HFFc6 (cell line): ENCODE measurements at regions not wholly inside any gene's neighbourhood (a gene's known extent, or its start where the extent isn't known, plus 50 kb on each side); places are given as distances from the start of the nearest gene placed in this dataset.

ENCODE experiments used
- DNase-seq: peaks from one replicate; pipeline ENCODE4 v3.0.0-alpha.2; 2018
- H3K27ac Mint-ChIP-seq: 2 replicates; pipeline ENCODE4 v1.8.0; 2020; ENCODE audit warnings: mild to moderate bottlenecking, mixed read lengths
- H3K27me3 Mint-ChIP-seq: 2 replicates; pipeline ENCODE4 v1.8.0; 2021; ENCODE audit warnings: mild to moderate bottlenecking, moderate library complexity, mixed read lengths; ENCODE audit not compliant: insufficient read depth
- H3K36me3 Mint-ChIP-seq: 2 replicates; pipeline ENCODE4 v1.8.0; 2021; ENCODE audit warnings: low read depth, mixed read lengths
- H3K4me1 Mint-ChIP-seq: 2 replicates; pipeline ENCODE4 v1.8.0; 2020; ENCODE audit warnings: low read depth, mixed read lengths
- H3K4me3 Mint-ChIP-seq: 2 replicates; pipeline ENCODE4 v1.8.0; 2020; ENCODE audit warnings: mild to moderate bottlenecking, moderate library complexity, mixed read lengths
- H3K9me3 Mint-ChIP-seq: 2 replicates; pipeline ENCODE4 v1.8.0; 2020; ENCODE audit warnings: mild to moderate bottlenecking, mixed read lengths
- TF ChIP-seq, protein P1 (sequence below): fragments of 200-600 bp; sonication (generic); IDR thresholded peaks from 2 replicates; pipeline ENCODE4 v1.5.0; 2021; ENCODE audit warnings: antibody characterized with exemption, mild to moderate bottlenecking

DNA sequence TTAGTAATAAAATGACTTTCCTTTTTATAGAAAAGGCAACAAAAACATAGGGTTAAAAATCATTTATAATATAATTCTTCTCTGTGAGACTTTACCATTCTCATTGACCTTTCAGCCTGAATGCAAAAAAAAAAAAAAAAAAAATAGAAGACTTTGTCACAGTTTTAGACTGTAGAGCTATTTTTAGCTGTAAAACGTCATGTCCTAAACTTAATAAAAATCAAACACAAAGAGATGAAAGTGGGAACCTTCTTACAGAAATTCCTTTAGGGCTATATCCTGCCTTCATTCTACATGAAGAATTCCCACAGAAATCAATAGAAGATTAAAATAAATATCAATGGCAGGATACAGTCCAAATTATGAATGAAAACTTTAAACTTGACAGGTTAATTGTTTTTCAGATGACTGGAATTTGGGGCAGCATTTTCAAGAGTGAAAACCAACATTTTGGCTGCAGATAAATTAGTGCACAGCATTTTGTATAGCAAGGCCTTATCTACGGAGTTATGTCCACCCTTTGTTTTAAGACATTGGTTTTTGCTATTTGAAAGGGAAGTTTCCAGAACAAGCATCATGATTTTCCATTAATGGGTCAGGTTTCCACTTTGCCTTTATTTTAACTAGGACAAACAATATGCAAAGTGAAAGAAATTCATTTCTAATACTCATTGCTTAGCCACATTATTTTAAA is 219.5 kb downstream of the SPCS3 start:
- Mint-ChIP-seq H3K9me3 (no peaks in the 10 kb centered on the region), H3K36me3 (no peaks in the 10 kb centered on the region)
- DNase-seq: no peak

DNA sequence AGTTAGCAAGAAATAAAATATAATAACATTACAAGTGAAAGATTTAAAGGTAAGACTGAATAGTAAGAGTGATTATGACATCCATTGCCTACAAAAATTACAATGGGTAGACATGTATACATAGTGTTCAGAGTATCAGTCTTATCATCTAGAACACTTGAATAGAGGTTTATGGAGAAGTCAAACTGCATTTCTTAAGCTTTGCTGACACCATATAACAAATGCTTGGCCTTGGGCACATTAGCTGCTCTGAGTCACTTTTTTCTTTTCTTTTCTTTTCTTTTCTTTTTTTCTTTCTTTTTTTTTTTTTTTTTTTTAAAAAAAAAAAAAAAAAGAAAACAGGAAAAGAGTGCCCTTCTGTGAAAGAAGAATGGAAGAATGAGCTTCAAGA is 220.0 kb downstream of the SPCS3 start:
- Mint-ChIP-seq H3K27ac (no peak overlapping the region), H3K4me3 (no peak overlapping the region), H3K9me3 (no peaks in the 10 kb centered on the region), H3K4me1 (peaks cover 59% of the 10 kb centered on the region), H3K27me3 (no peaks in the 10 kb centered on the region), H3K36me3 (no peaks in the 10 kb centered on the region)
- peak; percentile 33 for DNase-seq
- TF ChIP-seq, protein P1, sequence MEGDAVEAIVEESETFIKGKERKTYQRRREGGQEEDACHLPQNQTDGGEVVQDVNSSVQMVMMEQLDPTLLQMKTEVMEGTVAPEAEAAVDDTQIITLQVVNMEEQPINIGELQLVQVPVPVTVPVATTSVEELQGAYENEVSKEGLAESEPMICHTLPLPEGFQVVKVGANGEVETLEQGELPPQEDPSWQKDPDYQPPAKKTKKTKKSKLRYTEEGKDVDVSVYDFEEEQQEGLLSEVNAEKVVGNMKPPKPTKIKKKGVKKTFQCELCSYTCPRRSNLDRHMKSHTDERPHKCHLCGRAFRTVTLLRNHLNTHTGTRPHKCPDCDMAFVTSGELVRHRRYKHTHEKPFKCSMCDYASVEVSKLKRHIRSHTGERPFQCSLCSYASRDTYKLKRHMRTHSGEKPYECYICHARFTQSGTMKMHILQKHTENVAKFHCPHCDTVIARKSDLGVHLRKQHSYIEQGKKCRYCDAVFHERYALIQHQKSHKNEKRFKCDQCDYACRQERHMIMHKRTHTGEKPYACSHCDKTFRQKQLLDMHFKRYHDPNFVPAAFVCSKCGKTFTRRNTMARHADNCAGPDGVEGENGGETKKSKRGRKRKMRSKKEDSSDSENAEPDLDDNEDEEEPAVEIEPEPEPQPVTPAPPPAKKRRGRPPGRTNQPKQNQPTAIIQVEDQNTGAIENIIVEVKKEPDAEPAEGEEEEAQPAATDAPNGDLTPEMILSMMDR: no peak

More for the DNA sequence above, 219.5 kb downstream of the SPCS3 start:
- TF ChIP-seq, protein P1: no peak
- peaks cover 65% of the 10 kb centered on the region for H3K4me1 Mint-ChIP-seq
- peak overlapping the region; percentile 73; the same call in 1 of the 2 replicates for H3K4me3 Mint-ChIP-seq
- H3K27ac Mint-ChIP-seq: peak overlapping the region; percentile 94
- no peaks in the 10 kb centered on the region for H3K27me3 Mint-ChIP-seq

DNA sequence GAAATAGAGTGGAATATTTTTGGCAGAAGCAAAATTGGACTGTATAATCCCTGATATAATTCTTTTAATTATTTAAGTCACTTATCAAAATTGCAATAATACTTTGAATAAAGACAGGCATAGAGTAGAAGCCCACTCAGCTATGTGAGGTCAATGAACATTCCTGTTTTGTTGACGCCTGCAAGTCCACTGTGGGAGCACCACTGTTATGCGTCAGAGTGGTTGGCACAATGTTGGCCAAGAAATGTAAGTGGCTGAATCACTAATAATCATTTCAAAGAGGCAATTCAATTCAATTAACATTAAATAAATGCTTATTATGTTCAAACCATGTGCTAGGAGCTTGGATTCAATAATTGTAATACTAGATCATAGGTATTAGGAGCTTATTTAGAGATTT is 221.0 kb downstream of the SPCS3 start:
- H3K36me3 Mint-ChIP-seq: peaks cover 3% of the 10 kb centered on the region; the same call in 1 of the 2 replicates
- no peak for DNase-seq
- no peaks in the 10 kb centered on the region for H3K27me3 Mint-ChIP-seq
- TF ChIP-seq, protein P1: no peak
- H3K4me3 Mint-ChIP-seq: no peak overlapping the region
- no peaks in the 10 kb centered on the region for H3K9me3 Mint-ChIP-seq
- peaks cover 54% of the 10 kb centered on the region for H3K4me1 Mint-ChIP-seq
- H3K27ac Mint-ChIP-seq: no peak overlapping the region

DNA sequence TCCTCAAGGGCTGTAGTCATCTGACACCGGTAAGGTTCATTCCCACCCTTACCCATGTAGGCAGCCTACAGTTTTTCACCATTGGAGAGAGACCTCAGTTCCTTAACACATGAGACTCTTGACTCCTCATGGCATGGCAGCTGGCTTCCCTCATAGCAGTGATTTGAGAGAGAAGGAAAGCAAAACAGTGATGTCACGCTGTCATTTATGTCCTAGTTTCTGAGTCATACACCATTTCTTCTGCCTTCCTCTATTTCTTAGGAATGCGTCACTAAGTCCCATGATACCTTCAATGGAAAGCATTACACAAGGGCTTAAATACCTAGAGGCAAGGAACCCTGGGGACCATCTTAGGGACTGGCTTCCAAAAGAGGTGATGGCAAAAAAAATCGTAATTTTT is 226.1 kb downstream of the SPCS3 start:
- Mint-ChIP-seq H3K4me1 (peaks cover 57% of the 10 kb centered on the region), H3K4me3 (no peak overlapping the region), H3K36me3 (peaks cover 4% of the 10 kb centered on the region; the same call in 1 of the 2 replicates), H3K27ac (no peak overlapping the region), H3K27me3 (no peaks in the 10 kb centered on the region), H3K9me3 (no peaks in the 10 kb centered on the region)
- TF ChIP-seq, protein P1: no peak
- DNase-seq: no peak

DNA sequence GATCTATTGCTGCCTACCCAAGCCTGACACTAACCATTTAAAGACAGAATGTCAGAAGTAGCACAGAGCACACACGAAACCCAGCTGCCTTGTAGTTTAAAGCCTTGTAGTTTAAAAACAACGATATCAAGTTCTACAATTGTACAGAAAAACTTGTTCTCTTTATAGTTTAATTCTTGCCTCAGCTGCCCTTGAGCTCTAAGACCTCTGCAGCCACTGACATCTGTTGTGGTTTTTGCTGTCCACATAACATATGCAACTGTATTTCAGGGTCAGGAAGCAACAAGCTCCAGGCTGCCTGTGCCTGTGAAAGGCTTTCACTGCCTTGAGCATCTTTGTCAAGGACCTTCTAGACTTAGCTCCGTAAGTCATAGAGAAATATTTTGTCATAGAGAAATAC is 227.2 kb downstream of the SPCS3 start:
- no peaks in the 10 kb centered on the region for H3K27me3 Mint-ChIP-seq
- peaks cover 4% of the 10 kb centered on the region; the same call in 1 of the 2 replicates for H3K36me3 Mint-ChIP-seq
- H3K4me1 Mint-ChIP-seq: peaks cover 49% of the 10 kb centered on the region
- no peak overlapping the region for H3K4me3 Mint-ChIP-seq
- TF ChIP-seq, protein P1: no peak
- H3K27ac Mint-ChIP-seq: peak overlapping the region; percentile 3; the same call in 1 of the 2 replicates
- peak; percentile 47 for DNase-seq
- 0 out of 2 replicates have a peak, but pooled peaks cover 5% of the 10 kb centered on the region for H3K9me3 Mint-ChIP-seq
